ENCODE measurements at regions not wholly inside any gene's neighbourhood (a gene's known extent, or its start where the extent isn't known, plus 50 kb on each side); places are given as distances from the start of the nearest gene placed in this dataset.

- no peak for TF ChIP-seq TARDBP (IDR thresholded peaks at IDR 0.05)
- TF ChIP-seq SUZ12 (IDR thresholded peaks at IDR 0.05), result no peak
- no peak for TF ChIP-seq CTBP1 (IDR thresholded peaks at IDR 0.05; ENCODE audit: borderline replicate concordance)
- TF ChIP-seq SP1 (IDR thresholded peaks at IDR 0.05), result no peak
- TF ChIP-seq ZNF384 (IDR thresholded peaks at IDR 0.05), result no peak
Observed at GRCh38 chr7:33751443-33751842, 153.9 kb upstream of the BMPER start.
